ENCODE measurements at regions not wholly inside any gene's neighbourhood (a gene's known extent, or its start where the extent isn't known, plus 50 kb on each side); places are given as distances from the start of the nearest gene placed in this dataset.

DNA sequence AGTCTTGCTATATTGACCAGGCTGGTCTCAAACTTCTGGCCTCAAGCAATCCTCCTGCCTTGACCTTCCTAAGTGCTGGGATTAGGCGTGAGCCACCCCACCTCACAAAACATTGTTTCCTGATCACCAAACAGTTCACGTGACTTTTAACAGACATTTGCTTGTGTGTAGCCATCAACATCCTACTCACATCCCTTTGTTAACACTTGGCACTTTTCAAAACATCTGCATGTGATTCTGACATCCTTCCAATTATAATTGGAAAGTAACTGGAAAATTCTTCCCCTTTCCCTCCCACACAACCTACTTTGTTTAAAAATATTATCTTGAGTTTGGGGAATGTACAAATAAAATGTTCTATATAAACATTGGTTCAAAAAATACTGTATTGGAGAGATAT, 317.9 kb downstream of the PCNX1 start:
- TF ChIP-seq, protein P1, sequence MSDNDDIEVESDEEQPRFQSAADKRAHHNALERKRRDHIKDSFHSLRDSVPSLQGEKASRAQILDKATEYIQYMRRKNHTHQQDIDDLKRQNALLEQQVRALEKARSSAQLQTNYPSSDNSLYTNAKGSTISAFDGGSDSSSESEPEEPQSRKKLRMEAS (CRISPR knock-in tag; IDR thresholded peaks at IDR 0.05), result no peak
- TF ChIP-seq, protein P2, sequence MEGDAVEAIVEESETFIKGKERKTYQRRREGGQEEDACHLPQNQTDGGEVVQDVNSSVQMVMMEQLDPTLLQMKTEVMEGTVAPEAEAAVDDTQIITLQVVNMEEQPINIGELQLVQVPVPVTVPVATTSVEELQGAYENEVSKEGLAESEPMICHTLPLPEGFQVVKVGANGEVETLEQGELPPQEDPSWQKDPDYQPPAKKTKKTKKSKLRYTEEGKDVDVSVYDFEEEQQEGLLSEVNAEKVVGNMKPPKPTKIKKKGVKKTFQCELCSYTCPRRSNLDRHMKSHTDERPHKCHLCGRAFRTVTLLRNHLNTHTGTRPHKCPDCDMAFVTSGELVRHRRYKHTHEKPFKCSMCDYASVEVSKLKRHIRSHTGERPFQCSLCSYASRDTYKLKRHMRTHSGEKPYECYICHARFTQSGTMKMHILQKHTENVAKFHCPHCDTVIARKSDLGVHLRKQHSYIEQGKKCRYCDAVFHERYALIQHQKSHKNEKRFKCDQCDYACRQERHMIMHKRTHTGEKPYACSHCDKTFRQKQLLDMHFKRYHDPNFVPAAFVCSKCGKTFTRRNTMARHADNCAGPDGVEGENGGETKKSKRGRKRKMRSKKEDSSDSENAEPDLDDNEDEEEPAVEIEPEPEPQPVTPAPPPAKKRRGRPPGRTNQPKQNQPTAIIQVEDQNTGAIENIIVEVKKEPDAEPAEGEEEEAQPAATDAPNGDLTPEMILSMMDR (IDR thresholded peaks at IDR 0.05), result no peak
- TF ChIP-seq, protein P3, sequence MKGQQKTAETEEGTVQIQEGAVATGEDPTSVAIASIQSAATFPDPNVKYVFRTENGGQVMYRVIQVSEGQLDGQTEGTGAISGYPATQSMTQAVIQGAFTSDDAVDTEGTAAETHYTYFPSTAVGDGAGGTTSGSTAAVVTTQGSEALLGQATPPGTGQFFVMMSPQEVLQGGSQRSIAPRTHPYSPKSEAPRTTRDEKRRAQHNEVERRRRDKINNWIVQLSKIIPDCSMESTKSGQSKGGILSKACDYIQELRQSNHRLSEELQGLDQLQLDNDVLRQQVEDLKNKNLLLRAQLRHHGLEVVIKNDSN (CRISPR knock-in tag; IDR thresholded peaks at IDR 0.05), result no peak
- TF ChIP-seq, protein P4, sequence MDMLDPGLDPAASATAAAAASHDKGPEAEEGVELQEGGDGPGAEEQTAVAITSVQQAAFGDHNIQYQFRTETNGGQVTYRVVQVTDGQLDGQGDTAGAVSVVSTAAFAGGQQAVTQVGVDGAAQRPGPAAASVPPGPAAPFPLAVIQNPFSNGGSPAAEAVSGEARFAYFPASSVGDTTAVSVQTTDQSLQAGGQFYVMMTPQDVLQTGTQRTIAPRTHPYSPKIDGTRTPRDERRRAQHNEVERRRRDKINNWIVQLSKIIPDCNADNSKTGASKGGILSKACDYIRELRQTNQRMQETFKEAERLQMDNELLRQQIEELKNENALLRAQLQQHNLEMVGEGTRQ (CRISPR knock-in tag; IDR thresholded peaks at IDR 0.05), result no peak
- TF ChIP-seq, protein P5, sequence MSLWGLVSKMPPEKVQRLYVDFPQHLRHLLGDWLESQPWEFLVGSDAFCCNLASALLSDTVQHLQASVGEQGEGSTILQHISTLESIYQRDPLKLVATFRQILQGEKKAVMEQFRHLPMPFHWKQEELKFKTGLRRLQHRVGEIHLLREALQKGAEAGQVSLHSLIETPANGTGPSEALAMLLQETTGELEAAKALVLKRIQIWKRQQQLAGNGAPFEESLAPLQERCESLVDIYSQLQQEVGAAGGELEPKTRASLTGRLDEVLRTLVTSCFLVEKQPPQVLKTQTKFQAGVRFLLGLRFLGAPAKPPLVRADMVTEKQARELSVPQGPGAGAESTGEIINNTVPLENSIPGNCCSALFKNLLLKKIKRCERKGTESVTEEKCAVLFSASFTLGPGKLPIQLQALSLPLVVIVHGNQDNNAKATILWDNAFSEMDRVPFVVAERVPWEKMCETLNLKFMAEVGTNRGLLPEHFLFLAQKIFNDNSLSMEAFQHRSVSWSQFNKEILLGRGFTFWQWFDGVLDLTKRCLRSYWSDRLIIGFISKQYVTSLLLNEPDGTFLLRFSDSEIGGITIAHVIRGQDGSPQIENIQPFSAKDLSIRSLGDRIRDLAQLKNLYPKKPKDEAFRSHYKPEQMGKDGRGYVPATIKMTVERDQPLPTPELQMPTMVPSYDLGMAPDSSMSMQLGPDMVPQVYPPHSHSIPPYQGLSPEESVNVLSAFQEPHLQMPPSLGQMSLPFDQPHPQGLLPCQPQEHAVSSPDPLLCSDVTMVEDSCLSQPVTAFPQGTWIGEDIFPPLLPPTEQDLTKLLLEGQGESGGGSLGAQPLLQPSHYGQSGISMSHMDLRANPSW (CRISPR knock-in tag; conservative IDR thresholded peaks at IDR 0.05; ENCODE audit: low read depth), result no peak
- no peak for TF ChIP-seq CBFB (CRISPR knock-in tag; IDR thresholded peaks at IDR 0.05; ENCODE audit: low read depth)
- no peak for TF ChIP-seq KAT7 (CRISPR knock-in tag; IDR thresholded peaks at IDR 0.05; ENCODE audit: borderline replicate concordance)
- no peak for TF ChIP-seq NR2C2 (CRISPR knock-in tag; IDR thresholded peaks at IDR 0.05)
- no peak for TF ChIP-seq NR3C1 (CRISPR knock-in tag; conservative IDR thresholded peaks at IDR 0.05; ENCODE audit: low read depth)
- TF ChIP-seq, protein P6, sequence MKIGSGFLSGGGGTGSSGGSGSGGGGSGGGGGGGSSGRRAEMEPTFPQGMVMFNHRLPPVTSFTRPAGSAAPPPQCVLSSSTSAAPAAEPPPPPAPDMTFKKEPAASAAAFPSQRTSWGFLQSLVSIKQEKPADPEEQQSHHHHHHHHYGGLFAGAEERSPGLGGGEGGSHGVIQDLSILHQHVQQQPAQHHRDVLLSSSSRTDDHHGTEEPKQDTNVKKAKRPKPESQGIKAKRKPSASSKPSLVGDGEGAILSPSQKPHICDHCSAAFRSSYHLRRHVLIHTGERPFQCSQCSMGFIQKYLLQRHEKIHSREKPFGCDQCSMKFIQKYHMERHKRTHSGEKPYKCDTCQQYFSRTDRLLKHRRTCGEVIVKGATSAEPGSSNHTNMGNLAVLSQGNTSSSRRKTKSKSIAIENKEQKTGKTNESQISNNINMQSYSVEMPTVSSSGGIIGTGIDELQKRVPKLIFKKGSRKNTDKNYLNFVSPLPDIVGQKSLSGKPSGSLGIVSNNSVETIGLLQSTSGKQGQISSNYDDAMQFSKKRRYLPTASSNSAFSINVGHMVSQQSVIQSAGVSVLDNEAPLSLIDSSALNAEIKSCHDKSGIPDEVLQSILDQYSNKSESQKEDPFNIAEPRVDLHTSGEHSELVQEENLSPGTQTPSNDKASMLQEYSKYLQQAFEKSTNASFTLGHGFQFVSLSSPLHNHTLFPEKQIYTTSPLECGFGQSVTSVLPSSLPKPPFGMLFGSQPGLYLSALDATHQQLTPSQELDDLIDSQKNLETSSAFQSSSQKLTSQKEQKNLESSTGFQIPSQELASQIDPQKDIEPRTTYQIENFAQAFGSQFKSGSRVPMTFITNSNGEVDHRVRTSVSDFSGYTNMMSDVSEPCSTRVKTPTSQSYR (CRISPR knock-in tag; IDR thresholded peaks at IDR 0.05), result no peak

Data from WTC11 (cell line).